ACC112 (cell line): ENCODE measurements at regions not wholly inside any gene's neighbourhood (a gene's known extent, or its start where the extent isn't known, plus 50 kb on each side); places are given as distances from the start of the nearest gene placed in this dataset.
"Not testable (repeated sequence)": the region's sequence is repeated elsewhere in the genome, so short reads cannot be mapped to it uniquely, and the experiment has no call there.

Source experiments
- H2AFZ ChIP-seq: fragments of 200-600 bp; sonication (generic); one replicate; pipeline ENCODE4 v1.6.0; 2017; ENCODE audit warnings: antibody characterized with exemption, low read length; ENCODE audit not compliant: unreplicated experiment
- H3K27ac ChIP-seq: fragments of 200-600 bp; sonication (generic); 2 replicates; pipeline ENCODE4 v1.5.1; 2014; ENCODE audit warnings: low read depth, mild to moderate bottlenecking, antibody characterized with exemption, low read length, moderate library complexity
- H3K27me3 ChIP-seq: fragments of 200-600 bp; sonication (generic); 2 replicates; pipeline ENCODE4 v1.6.1; 2014; ENCODE audit warnings: mild to moderate bottlenecking, antibody characterized with exemption, low read length, moderate library complexity, mixed read lengths; ENCODE audit not compliant: insufficient read depth
- H3K36me3 ChIP-seq: fragments of 200-600 bp; sonication (generic); 2 replicates; pipeline ENCODE4 v1.6.1; 2016; ENCODE audit warnings: mild to moderate bottlenecking, antibody characterized with exemption, low read length, moderate library complexity, mixed read lengths; ENCODE audit not compliant: insufficient read depth
- H3K4me1 ChIP-seq: fragments of 200-600 bp; sonication (generic); one replicate; pipeline ENCODE4 v1.6.1; 2016; ENCODE audit warnings: low read length, mixed read lengths; ENCODE audit not compliant: insufficient read depth, unreplicated experiment, control insufficient read depth
- H3K4me3 ChIP-seq: fragments of 200-600 bp; sonication (generic); 2 replicates; pipeline ENCODE4 v1.5.1; 2014; ENCODE audit warnings: mild to moderate bottlenecking, low read depth, low read length
- H3K79me2 ChIP-seq: fragments of 200-600 bp; sonication (generic); one replicate; pipeline ENCODE4 v1.6.0; 2016; ENCODE audit warnings: low read length; ENCODE audit not compliant: control insufficient read depth, unreplicated experiment, insufficient read depth

GRCh38 chr17:13419676-13420075 lies 182.1 kb downstream of the HS3ST3A1 start:
- no peaks in the 10 kb centered on the region for H3K36me3 ChIP-seq
- no peaks in the 10 kb centered on the region for H3K79me2 ChIP-seq
- H2AFZ ChIP-seq = no peak overlapping the region
- no peak overlapping the region for H3K27ac ChIP-seq
- peaks cover 48% of the 10 kb centered on the region for H3K4me1 ChIP-seq
- no peak overlapping the region for H3K4me3 ChIP-seq
- no peaks in the 10 kb centered on the region for H3K27me3 ChIP-seq

- no peaks in the 10 kb centered on the region for H3K79me2 ChIP-seq
- no peak overlapping the region for H2AFZ ChIP-seq
- no peaks in the 10 kb centered on the region for H3K27me3 ChIP-seq
- H3K36me3 ChIP-seq = no peaks in the 10 kb centered on the region
- no peak overlapping the region for H3K27ac ChIP-seq
- no peak overlapping the region for H3K4me3 ChIP-seq
- H3K4me1 ChIP-seq = peaks cover 48% of the 10 kb centered on the region
Observed at GRCh38 chr17:13418891-13419290, 182.8 kb downstream of the HS3ST3A1 start.

GRCh38 chr17:13417381-13417950 lies 184.3 kb downstream of the HS3ST3A1 start:
- Histone ChIP-seq H2AFZ (no peak overlapping the region), H3K79me2 (no peaks in the 10 kb centered on the region), H3K27me3 (no peaks in the 10 kb centered on the region), H3K36me3 (no peaks in the 10 kb centered on the region), H3K4me3 (no peak overlapping the region), H3K27ac (no peak overlapping the region), H3K4me1 (peaks cover 60% of the 10 kb centered on the region)

- H3K27ac ChIP-seq = peak overlapping the region; percentile 47; the same call in 1 of the 2 replicates
- H2AFZ ChIP-seq = no peak overlapping the region
- H3K27me3 ChIP-seq = no peaks in the 10 kb centered on the region
- no peaks in the 10 kb centered on the region for H3K79me2 ChIP-seq
- no peaks in the 10 kb centered on the region for H3K36me3 ChIP-seq
- H3K4me3 ChIP-seq = no peak overlapping the region
- peaks cover 55% of the 10 kb centered on the region for H3K4me1 ChIP-seq
Observed at GRCh38 chr17:13416748-13417363, 184.9 kb downstream of the HS3ST3A1 start.

- 0 out of 2 replicates have a peak overlapping the region, but pooled peaks have one; percentile 14 for H3K4me3 ChIP-seq
- H3K27ac ChIP-seq = peak overlapping the region; percentile 47; the same call in 1 of the 2 replicates
- no peaks in the 10 kb centered on the region for H3K27me3 ChIP-seq
- H3K79me2 ChIP-seq = no peaks in the 10 kb centered on the region
- H3K36me3 ChIP-seq = no peaks in the 10 kb centered on the region
- H2AFZ ChIP-seq = no peak overlapping the region
- peaks cover 52% of the 10 kb centered on the region for H3K4me1 ChIP-seq
Observed at GRCh38 chr17:13415871-13416416, 185.8 kb downstream of the HS3ST3A1 start.

GRCh38 chr17:13415200-13415599 lies 186.5 kb downstream of the HS3ST3A1 start:
- H3K4me3 ChIP-seq, H3K27me3 ChIP-seq, H3K79me2 ChIP-seq, H2AFZ ChIP-seq, H3K36me3 ChIP-seq: not testable (repeated sequence)
- H3K4me1 ChIP-seq = peaks cover 53% of the 10 kb centered on the region
- peak overlapping the region; percentile 47; the same call in 1 of the 2 replicates for H3K27ac ChIP-seq

GRCh38 chr17:13413001-13413400 lies 188.7 kb downstream of the HS3ST3A1 start:
- no peaks in the 10 kb centered on the region for H3K79me2 ChIP-seq
- H3K27me3 ChIP-seq = no peaks in the 10 kb centered on the region
- H3K4me3 ChIP-seq = no peak overlapping the region
- peaks cover 50% of the 10 kb centered on the region for H3K4me1 ChIP-seq
- no peak overlapping the region for H2AFZ ChIP-seq
- no peak overlapping the region for H3K27ac ChIP-seq
- no peaks in the 10 kb centered on the region for H3K36me3 ChIP-seq

- H3K4me3 ChIP-seq = no peak overlapping the region
- H2AFZ ChIP-seq = peak overlapping the region; percentile 16
- H3K27me3 ChIP-seq = no peaks in the 10 kb centered on the region
- H3K79me2 ChIP-seq = no peaks in the 10 kb centered on the region
- H3K36me3 ChIP-seq = no peaks in the 10 kb centered on the region
- peaks cover 32% of the 10 kb centered on the region for H3K4me1 ChIP-seq
- H3K27ac ChIP-seq = peak overlapping the region; percentile 47
Observed at GRCh38 chr17:13410874-13411273, 190.9 kb downstream of the HS3ST3A1 start.

- Histone ChIP-seq H3K4me3 (no peak overlapping the region), H2AFZ (no peak overlapping the region), H3K79me2 (no peaks in the 10 kb centered on the region), H3K27ac (no peak overlapping the region), H3K4me1 (peaks cover 27% of the 10 kb centered on the region), H3K36me3 (no peaks in the 10 kb centered on the region), H3K27me3 (no peaks in the 10 kb centered on the region)
Observed at GRCh38 chr17:13410214-13410613, 191.5 kb downstream of the HS3ST3A1 start.

- Histone ChIP-seq H2AFZ (no peak overlapping the region), H3K79me2 (no peaks in the 10 kb centered on the region), H3K27me3 (no peaks in the 10 kb centered on the region), H3K4me1 (peaks cover 27% of the 10 kb centered on the region), H3K4me3 (no peak overlapping the region), H3K27ac (no peak overlapping the region), H3K36me3 (no peaks in the 10 kb centered on the region)
Observed at GRCh38 chr17:13409455-13409854, 192.3 kb downstream of the HS3ST3A1 start.

GRCh38 chr17:13407381-13407780 lies 194.3 kb downstream of the HS3ST3A1 start:
- Histone ChIP-seq H3K36me3 (no peaks in the 10 kb centered on the region), H3K79me2 (no peaks in the 10 kb centered on the region), H3K4me1 (peaks cover 15% of the 10 kb centered on the region), H2AFZ (no peak overlapping the region), H3K27ac (no peak overlapping the region), H3K4me3 (no peak overlapping the region), H3K27me3 (no peaks in the 10 kb centered on the region)
